ENCODE measurements at regions not wholly inside any gene's neighbourhood (a gene's known extent, or its start where the extent isn't known, plus 50 kb on each side); places are given as distances from the start of the nearest gene placed in this dataset.

- no peak for DNase-seq (ENCODE audit: low spot score)
- no peak for TF ChIP-seq CTCF (IDR thresholded peaks at IDR 0.05; ENCODE audit: extremely low read depth, missing control alignments)
Observed at GRCh38 chr2:15863494-15864175, 76.7 kb upstream of the MYCN start.

GRCh38 chr2:15864176-15864769 is 76.1 kb upstream of the MYCN start:
- no peak for DNase-seq (ENCODE audit: low spot score)
- TF ChIP-seq CTCF (IDR thresholded peaks at IDR 0.05; ENCODE audit: extremely low read depth, missing control alignments): no peak

GRCh38 chr2:15865923-15866322 is 74.4 kb upstream of the MYCN start:
- no peak for DNase-seq (ENCODE audit: low spot score)
- TF ChIP-seq CTCF (IDR thresholded peaks at IDR 0.05; ENCODE audit: extremely low read depth, missing control alignments): no peak

- TF ChIP-seq CTCF (IDR thresholded peaks at IDR 0.05; ENCODE audit: extremely low read depth, missing control alignments): no peak
- DNase-seq (ENCODE audit: low spot score): no peak
Observed at GRCh38 chr2:15866563-15867193, 73.7 kb upstream of the MYCN start.

GRCh38 chr2:15867194-15868171 is 72.9 kb upstream of the MYCN start:
- no peak for DNase-seq (ENCODE audit: low spot score)
- TF ChIP-seq CTCF (IDR thresholded peaks at IDR 0.05; ENCODE audit: extremely low read depth, missing control alignments): no peak

- no peak for TF ChIP-seq CTCF (IDR thresholded peaks at IDR 0.05; ENCODE audit: extremely low read depth, missing control alignments)
- no peak for DNase-seq (ENCODE audit: low spot score)
Observed at GRCh38 chr2:15868186-15868585, 72.2 kb upstream of the MYCN start.
